GM18951 (cell line): ENCODE measurements at regions not wholly inside any gene's neighbourhood (a gene's known extent, or its start where the extent isn't known, plus 50 kb on each side); places are given as distances from the start of the nearest gene placed in this dataset.
"Not testable (repeated sequence)": the region's sequence is repeated elsewhere in the genome, so short reads cannot be mapped to it uniquely, and the experiment has no call there.

Experiments used
- in situ Hi-C: fragments of 300-500 bp; cut with MboI; formaldehyde crosslinking; loops from one replicate; pipeline ENCODE4 v1.12.0; 2022; ENCODE audit warnings: low sequenced_read_pairs, mixed read lengths, inconsistent platforms; ENCODE audit not compliant: unreplicated experiment

DNA sequence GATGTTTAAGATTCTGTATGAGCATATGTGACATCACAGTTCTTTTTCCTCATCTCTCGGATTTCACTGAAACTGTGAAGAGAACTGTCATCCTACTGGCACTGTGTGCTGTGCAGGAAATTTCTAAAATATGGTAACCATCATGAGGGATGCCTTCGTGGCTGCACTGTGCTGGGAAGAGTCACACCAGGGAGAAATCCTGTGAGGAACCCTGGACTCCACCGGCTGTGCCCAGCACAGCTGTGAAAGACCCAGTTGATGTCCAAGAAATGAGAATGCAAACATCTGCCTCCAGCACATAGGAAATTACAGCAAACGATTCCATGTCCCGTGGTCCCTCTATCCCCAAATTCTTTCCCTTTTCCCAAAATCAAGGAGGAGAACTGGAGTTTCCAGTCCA lies 475.4 kb downstream of the GOLGA6L6 start:
- in situ Hi-C loops = loop anchor here (25.0 kb wide), 2 partner anchors 596 to 996 kb away; no protein-coding TSS in a partner anchor

DNA sequence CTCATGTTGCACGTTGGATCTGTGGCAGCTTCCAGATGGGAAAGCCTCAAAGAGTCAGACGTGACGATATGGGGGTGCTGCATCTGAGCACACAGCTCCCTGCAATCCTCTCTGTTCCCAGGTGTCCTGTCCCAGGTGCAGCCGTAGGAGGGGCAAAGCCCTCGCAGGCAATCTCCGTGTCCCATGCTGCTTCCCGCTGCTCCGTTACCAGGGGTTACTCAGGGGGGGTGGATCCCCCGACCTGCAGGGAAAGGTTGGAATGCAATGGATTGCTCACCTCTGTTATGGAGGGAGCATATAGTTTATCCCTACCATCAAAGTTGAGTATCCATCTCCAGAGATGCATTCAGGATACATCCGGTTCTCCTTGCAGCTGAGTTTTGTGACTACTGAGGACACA lies 476.1 kb downstream of the GOLGA6L6 start:
- in situ Hi-C loops = loop anchor here (25.0 kb wide), 2 partner anchors 597 to 997 kb away; no protein-coding TSS in a partner anchor

- in situ Hi-C loops = loop anchor here (25.0 kb wide), 2 partner anchors 599 to 999 kb away; no protein-coding TSS in a partner anchor
These were observed 478.4 kb downstream of the GOLGA6L6 start for GRCh38 chr15:20063167-20063566.

DNA sequence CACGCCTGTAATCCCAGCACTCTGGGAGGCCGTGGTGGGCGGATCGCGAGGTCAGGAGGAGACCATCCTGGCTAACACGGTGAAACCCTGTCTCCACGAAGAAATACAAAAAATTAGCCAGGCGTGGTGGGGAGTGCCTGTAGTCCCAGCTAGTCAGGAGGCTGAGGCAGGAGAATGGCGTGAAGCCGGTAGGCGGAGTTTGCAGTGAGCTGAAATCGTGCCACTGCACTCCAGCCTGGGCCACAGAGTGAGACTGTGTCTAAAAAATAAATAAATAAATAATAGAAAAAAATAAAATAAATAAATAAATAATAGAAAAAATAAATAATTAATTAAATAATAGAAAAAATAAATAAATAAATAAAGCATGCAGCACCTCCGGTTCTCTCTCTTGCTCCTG lies 480.8 kb downstream of the GOLGA6L6 start:
- in situ Hi-C loops = loop anchor here (25.0 kb wide), 2 partner anchors 601 to 1001 kb away; no protein-coding TSS in a partner anchor

GRCh38 chr15:20056871-20057270 lies 484.7 kb downstream of the GOLGA6L6 start:
- in situ Hi-C loops = loop anchor here (25.0 kb wide), 2 partner anchors 605 to 1005 kb away; no protein-coding TSS in a partner anchor

DNA sequence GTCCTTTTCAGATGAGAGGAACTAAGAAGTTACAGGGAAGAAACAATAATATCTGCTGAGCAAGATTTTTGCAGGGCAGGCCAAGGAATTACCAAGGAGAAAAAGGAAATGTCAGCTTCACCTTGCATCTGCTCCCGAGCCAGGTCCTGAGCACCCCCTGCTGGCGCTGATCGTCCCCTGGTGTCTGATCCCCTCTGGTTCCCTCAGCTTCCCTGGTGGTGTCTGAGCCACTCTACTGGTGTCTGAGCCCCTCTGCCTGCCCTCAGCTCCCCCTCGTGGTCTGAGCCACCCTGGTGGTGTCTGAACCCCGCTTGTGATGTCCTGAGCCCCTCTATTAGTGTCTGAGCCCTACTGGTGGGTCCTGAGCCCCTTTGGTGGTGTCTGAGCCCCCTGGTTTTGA lies 485.7 kb downstream of the GOLGA6L6 start:
- in situ Hi-C loops = loop anchor here (25.0 kb wide), 2 partner anchors 606 to 1006 kb away; no protein-coding TSS in a partner anchor

- in situ Hi-C loops = not testable (repeated sequence)
These were observed 493.4 kb downstream of the GOLGA6L6 start for GRCh38 chr15:20048189-20048588.

DNA sequence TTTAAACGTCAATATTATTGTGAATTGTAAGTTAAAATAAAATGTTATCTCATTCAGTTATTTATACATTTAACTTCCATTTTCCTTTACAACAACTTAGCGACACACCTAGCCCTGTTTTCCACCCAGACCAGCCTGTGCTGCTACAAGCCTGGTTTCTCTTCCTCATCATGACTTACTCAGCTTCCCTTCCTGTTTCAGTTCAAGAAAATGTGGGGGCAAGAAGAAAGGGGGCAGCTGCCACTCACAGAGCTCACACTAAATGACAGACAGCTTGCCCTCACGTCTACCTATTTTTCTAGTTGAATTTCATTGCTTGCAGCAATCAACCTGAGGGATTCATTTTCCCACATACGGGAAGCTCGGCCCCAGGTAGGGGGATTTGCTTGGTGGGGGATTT lies 496.4 kb downstream of the GOLGA6L6 start:
- in situ Hi-C loops = not testable (repeated sequence)

GRCh38 chr15:20040691-20041090 lies 500.9 kb downstream of the GOLGA6L6 start:
- in situ Hi-C loops = not testable (repeated sequence)

DNA sequence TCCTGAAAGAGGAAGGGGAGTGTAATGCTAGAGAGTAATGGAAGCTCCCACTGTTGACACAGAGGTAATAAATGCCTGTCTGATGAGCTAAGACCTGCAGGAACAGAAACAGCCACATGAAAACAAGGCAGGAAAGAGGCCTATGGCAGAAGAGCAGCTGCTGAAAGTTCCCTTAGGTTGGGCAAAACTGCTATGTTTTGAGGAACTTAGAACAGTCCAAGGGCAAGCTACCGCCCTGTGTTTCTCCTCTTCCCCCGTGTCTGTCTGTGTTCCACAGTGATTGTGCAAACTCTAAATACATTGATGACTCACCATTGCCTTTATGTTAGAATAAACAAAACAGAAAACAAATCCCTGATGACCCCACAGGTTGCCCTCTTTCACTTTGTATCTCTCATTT lies 516.6 kb downstream of the GOLGA6L6 start:
- in situ Hi-C loops = not testable (repeated sequence)

DNA sequence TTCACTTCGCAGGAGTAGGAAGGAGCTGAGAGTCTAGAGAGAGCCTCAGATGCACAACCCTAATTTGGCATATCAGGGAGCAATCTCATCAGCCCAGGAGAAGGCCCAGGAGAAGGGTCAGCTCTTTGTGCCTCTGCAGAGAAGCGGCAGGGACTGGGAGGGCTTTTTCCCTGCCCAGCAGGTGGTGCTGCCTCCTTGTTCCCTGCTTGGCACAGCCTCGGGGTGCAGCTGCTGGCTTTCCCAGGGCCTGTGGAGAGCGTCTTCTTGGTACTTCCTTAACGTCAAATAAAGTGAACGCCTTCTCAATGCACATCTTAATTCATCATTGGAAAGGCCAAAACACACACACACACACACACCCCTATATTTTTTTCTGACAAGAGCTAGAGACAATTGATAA lies 519.3 kb downstream of the GOLGA6L6 start:
- in situ Hi-C loops = not testable (repeated sequence)

GRCh38 chr15:20021351-20021750 lies 520.2 kb downstream of the GOLGA6L6 start:
- in situ Hi-C loops = not testable (repeated sequence)

- in situ Hi-C loops = not testable (repeated sequence)
These were observed 521.0 kb downstream of the GOLGA6L6 start for GRCh38 chr15:20020588-20020987.

DNA sequence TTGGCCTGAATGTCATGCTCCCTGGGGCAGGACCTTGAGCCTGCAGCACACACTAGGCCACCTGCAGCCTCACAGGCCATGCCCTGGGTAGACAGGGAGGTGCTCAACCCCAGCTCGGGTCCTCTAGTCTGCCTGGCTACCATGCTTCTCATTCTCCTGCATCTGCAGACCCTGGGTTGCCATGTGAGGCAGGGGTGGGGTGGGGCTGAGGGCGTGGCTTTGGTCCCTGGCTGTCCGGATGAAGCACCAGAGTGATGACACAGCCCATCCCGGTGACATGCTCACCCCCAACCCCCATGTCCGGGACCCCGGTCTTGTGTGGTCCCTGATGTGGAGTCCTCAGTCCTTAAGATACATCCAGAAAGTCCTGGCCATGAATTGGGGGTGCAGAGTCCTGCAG lies 521.8 kb downstream of the GOLGA6L6 start:
- in situ Hi-C loops = not testable (repeated sequence)

- in situ Hi-C loops = not testable (repeated sequence)
These were observed 524.0 kb downstream of the GOLGA6L6 start for GRCh38 chr15:20017581-20017980.

GRCh38 chr15:20016941-20017340 lies 524.7 kb downstream of the GOLGA6L6 start:
- in situ Hi-C loops = not testable (repeated sequence)

- in situ Hi-C loops = not testable (repeated sequence)
These were observed 528.8 kb downstream of the GOLGA6L6 start for GRCh38 chr15:20012837-20013236.

DNA sequence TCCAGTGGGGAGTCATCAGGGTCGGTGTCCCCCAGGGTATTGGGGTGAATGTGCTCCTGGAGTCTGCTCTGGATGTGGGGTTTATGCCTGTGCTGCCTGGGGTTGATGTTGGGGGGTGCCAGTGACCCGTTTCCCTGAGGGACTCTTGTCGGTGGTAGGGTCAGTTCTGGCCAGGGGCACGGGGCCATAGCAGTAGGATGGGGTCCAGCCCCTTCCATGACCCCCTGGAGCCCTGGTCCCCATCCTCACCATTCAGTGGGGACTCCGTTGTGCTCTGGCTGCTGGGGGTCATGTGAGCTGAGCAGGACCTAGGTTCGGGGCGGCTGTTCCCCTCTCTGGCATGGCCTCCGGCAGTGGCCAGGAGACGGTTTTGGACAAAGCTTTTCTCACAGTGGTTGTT lies 530.8 kb downstream of the GOLGA6L6 start:
- in situ Hi-C loops = not testable (repeated sequence)

DNA sequence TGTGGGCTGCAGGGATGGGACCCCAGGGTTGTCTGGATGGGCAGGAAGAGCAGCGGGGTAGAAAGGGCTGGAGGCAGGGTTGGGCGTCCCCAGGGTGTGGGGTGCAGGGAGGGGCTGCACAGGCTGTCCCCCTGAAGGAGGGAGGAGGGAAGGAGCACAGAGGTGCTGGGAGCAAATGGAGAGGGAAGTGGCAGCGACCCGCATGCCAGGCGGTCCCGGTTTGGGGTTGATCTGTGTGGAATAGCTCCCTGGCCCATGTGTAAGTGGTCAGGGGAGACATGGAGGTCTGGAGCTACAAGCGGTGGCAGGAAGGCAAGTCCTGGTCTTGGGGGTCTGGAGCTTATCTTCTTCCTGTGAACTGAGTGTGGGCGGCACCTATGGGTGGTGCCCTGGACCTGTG lies 532.0 kb downstream of the GOLGA6L6 start:
- in situ Hi-C loops = not testable (repeated sequence)

GRCh38 chr15:20007338-20007737 lies 534.3 kb downstream of the GOLGA6L6 start:
- in situ Hi-C loops = not testable (repeated sequence)

DNA sequence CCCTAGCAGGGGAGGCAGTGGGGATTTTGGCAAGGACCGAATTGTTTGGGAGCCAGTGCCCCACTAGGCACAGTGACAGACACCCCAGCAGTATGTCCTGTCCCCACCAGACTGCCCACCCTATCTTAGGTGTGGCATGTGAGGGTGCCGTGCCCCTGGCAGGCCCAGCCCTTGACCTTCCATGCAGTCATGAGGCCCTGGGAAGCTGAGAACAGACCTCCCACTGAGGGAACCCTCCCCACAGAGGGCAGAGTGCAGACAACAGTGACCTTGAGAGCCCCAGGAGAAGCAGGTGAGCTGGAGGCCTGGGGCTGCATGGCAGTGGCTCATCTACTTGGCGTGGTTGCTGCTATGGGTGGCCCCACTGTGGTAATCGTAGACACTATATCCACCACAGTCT lies 538.1 kb downstream of the GOLGA6L6 start:
- in situ Hi-C loops = not testable (repeated sequence)

DNA sequence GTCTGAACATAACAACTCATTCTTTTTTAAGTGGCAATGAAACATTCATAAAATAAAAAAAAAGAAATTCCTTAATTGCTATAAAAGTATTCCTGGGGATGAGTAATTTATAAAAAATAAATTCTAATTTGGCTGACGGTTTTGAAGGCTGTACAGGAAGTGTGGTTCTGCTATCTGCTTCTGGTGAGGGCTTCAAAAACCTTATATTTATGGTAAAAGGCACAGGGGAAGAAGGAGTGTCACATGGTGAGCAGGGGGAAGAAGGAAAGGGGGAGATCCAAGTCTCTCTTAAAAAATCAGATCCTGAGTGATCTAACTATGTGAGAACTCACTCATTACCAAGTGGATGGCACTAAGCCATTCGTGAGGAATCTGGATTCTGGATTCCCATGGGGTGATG lies 539.0 kb downstream of the GOLGA6L6 start:
- in situ Hi-C loops = not testable (repeated sequence)
